Endothelial cell of umbilical vein (primary cell): ENCODE measurements at regions not wholly inside any gene's neighbourhood (a gene's known extent, or its start where the extent isn't known, plus 50 kb on each side); places are given as distances from the start of the nearest gene placed in this dataset.

Experiments used
- BruUV-seq: library from RNA; stranded (reverse); fragments of 400-500 nt; replicated peaks from 2 replicates; lab custom pipeline; 2021; lab: Mats Ljungman, UMichigan
- CTCF ChIA-PET: fragments of 300-600, 350-600 bp; sonication (Branson Sonifier 250); formaldehyde crosslinking; loops from one replicate; lab custom pipeline; 2021; ENCODE audit warnings: antibody characterized with exemption, inconsistent platforms; lab: Charles Lee
- POLR2A ChIA-PET: fragments of 300-600, 350-600 bp; sonication (Branson Sonifier 250); formaldehyde crosslinking; loops from one replicate; lab custom pipeline; 2021; ENCODE audit warnings: antibody characterized with exemption, inconsistent platforms; lab: Charles Lee
- DNase-seq: peaks from one replicate; pipeline ENCODE4 v3.0.0-alpha.2; 2011; ENCODE audit warnings: low read depth, low spot score
- FAIRE-seq: peaks from 2 replicates; lab custom pipeline; 2011; peaks lifted over from hg19 to GRCh38; lab: Jason Lieb, UNC
- H2AFZ ChIP-seq: 2 replicates; pipeline ENCODE4 v1.6.0; 2012; ENCODE audit warnings: low read depth, low read length, control low read depth, inconsistent platforms
- H3K27ac ChIP-seq: 2 replicates; pipeline ENCODE4 v1.5.1; 2011; ENCODE audit warnings: low read depth, mild to moderate bottlenecking, control low read depth, low read length, moderate library complexity; ENCODE audit not compliant: insufficient read depth
- H3K27me3 ChIP-seq, 2 experiments: 2 replicates each; pipeline versions ENCODE4 v1.6.0 to v1.6.1; 2011; ENCODE audit warnings: low read length in 2 of 2, mixed read lengths in 1 of 2; ENCODE audit not compliant: control insufficient read depth in 2 of 2, insufficient read depth in 2 of 2
- H3K36me3 ChIP-seq, 2 experiments: 2 replicates in 1 of 2; 3 replicates in 1 of 2; pipeline ENCODE4 v1.5.1; 2011; ENCODE audit warnings: low read length in 2 of 2, mild to moderate bottlenecking in 1 of 2, moderate library complexity in 1 of 2; ENCODE audit not compliant: control insufficient read depth in 2 of 2, insufficient read depth in 2 of 2; ENCODE audit errors: extremely low read depth in 1 of 2
- H3K4me1 ChIP-seq: 3 replicates; pipeline ENCODE4 v1.5.1; 2011; ENCODE audit warnings: mild to moderate bottlenecking, low read length; ENCODE audit not compliant: control insufficient read depth, insufficient read depth; ENCODE audit errors: extremely low read depth
- H3K4me2 ChIP-seq: 2 replicates; pipeline ENCODE4 v1.6.1; 2011; ENCODE audit warnings: low read length, control low read depth, mixed read lengths; ENCODE audit not compliant: insufficient read depth
- H3K4me3 ChIP-seq, 3 experiments: fragments of 200-600 bp in 1 of 3; sonication (generic), shearing (Covaris generic) in 1 of 3; replicated peaks in 1 of 3; 2 replicates each; pipeline ENCODE4 v1.5.1; 2011 to 2016; ENCODE audit warnings: control low read depth in 3 of 3, low read length in 3 of 3, mild to moderate bottlenecking in 2 of 3, inconsistent platforms in 1 of 3, low read depth in 1 of 3, moderate library complexity in 1 of 3; ENCODE audit not compliant: insufficient read depth in 1 of 3
- H3K79me2 ChIP-seq: 2 replicates; pipeline ENCODE4 v1.6.0; 2012; ENCODE audit warnings: low read length, inconsistent platforms; ENCODE audit not compliant: control insufficient read depth, insufficient read depth
- H3K9ac ChIP-seq: replicated peaks from 2 replicates; pipeline ENCODE3; 2011; ENCODE audit warnings: low read length, control low read depth; ENCODE audit not compliant: insufficient read depth; ENCODE audit errors: extremely low read depth
- H3K9me1 ChIP-seq: replicated peaks from 3 replicates; pipeline ENCODE4 v1.6.0; 2011; ENCODE audit warnings: mild to moderate bottlenecking, low read length; ENCODE audit not compliant: control insufficient read depth, insufficient read depth; ENCODE audit errors: extremely low read depth
- H3K9me3 ChIP-seq: replicated peaks from 2 replicates; pipeline ENCODE4 v1.5.1; 2012; ENCODE audit warnings: low read length, inconsistent platforms; ENCODE audit not compliant: control insufficient read depth, insufficient read depth
- H4K20me1 ChIP-seq: replicated peaks from 2 replicates; pipeline ENCODE3; 2011; ENCODE audit warnings: mild to moderate bottlenecking, low read length; ENCODE audit not compliant: control insufficient read depth, insufficient read depth; ENCODE audit errors: extremely low read depth
- EZH2 ChIP-seq: IDR thresholded peaks from 2 replicates; pipeline ENCODE4 v1.6.1; 2012; ENCODE audit warnings: borderline replicate concordance, low read depth, mild to moderate bottlenecking, moderate library complexity, low read length, inconsistent platforms; ENCODE audit not compliant: severe bottlenecking
- GATA2 ChIP-seq: IDR thresholded peaks from 2 replicates; pipeline ENCODE4 v1.7.0; 2011; ENCODE audit warnings: low read depth, mild to moderate bottlenecking, moderate library complexity, mixed read lengths, low read length; ENCODE audit not compliant: insufficient read length, insufficient read depth
- JUN ChIP-seq: IDR thresholded peaks from 2 replicates; pipeline ENCODE4 v1.6.1; 2011; ENCODE audit warnings: borderline replicate concordance, low read depth; ENCODE audit not compliant: insufficient read length, insufficient read depth
- MYC ChIP-seq: IDR thresholded peaks from one replicate; pipeline ENCODE4 v1.6.1; 2011; ENCODE audit warnings: mild to moderate bottlenecking, low read depth, low read length
- POLR2A ChIP-seq: IDR thresholded peaks from 2 replicates; pipeline ENCODE4 v1.6.1; 2012; ENCODE audit warnings: low read depth, mild to moderate bottlenecking, control low read depth, low read length
- POLR2AphosphoS5 ChIP-seq: IDR thresholded peaks from 2 replicates; pipeline ENCODE4 v1.6.1; 2012; ENCODE audit warnings: low read depth, mild to moderate bottlenecking, control low read depth, low read length, moderate library complexity; ENCODE audit not compliant: insufficient read depth
- dilution Hi-C: fragments of 300-500 bp; cut with MboI; formaldehyde crosslinking; loops from one replicate; pipeline ENCODE4 v1.15.0; 2019; ENCODE audit warnings: low sequenced_read_pairs; ENCODE audit not compliant: extremely low pct_ligation_motif_present
- intact Hi-C: fragments of 100-400 bp; cut with micrococcal nuclease; formaldehyde crosslinking; loops from one replicate; pipeline ENCODE4 v1.10.0; 2022
- TF ChIP-seq, protein P1 (sequence below), 2 donors: IDR thresholded peaks; 1 replicate in 1 of 2; 2 replicates in 1 of 2; pipeline ENCODE4 v1.5.1; 2011; ENCODE audit warnings: low read length in 2 of 2, mild to moderate bottlenecking in 2 of 2, moderate library complexity in 2 of 2, control low read depth in 1 of 2, inconsistent platforms in 1 of 2, low read depth in 1 of 2; ENCODE audit not compliant: insufficient read depth in 1 of 2; ENCODE audit errors: extremely low read depth in 1 of 2

DNA sequence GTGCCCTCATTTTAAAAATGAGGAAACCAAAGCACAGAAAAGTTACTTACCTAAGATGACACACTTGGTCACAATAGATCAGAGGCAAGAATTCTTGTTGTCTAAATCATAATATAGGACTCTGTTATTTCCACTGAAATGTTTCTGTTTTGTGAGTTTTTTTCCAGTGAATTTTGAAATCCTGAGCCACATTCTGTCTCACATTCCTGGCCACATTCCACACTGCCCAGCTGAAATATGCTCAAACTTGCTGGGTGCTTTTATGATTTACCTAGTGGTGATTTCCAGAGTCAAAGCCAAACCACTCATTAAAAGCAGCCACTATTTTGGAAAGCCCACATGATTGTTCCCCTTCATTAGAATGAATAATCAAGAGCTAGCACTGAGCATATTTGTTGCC, 82.3 kb upstream of the NPHP3 start:
- Histone ChIP-seq H3K27me3 (no peaks in the 10 kb centered on the region), H3K79me2 (no peaks in the 10 kb centered on the region), H3K4me3 (no peak overlapping the region), H3K9me1 (no peaks in the 10 kb centered on the region), H3K9ac (no peak overlapping the region), H3K9me3 (no peaks in the 10 kb centered on the region), H3K36me3 (no peaks in the 10 kb centered on the region), H3K27ac (no peak overlapping the region), H3K4me2 (no peak overlapping the region), H4K20me1 (no peaks in the 10 kb centered on the region), H3K4me1 (no peaks in the 10 kb centered on the region), H2AFZ (no peak overlapping the region)
- intact Hi-C loops (no loop called here), dilution Hi-C loops (no loop called here)
- POLR2A ChIA-PET = interaction anchor here (0.6 kb wide), 1 partner anchor 105 kb away, joined by 4 read pairs; no protein-coding TSS in a partner anchor
- BruUV-seq = no TSS peak
- FAIRE-seq = no peak
- CTCF ChIA-PET = no interaction called here
- DNase-seq = no peak
- no peak for TF ChIP-seq POLR2A
- no peak for TF ChIP-seq EZH2
- TF ChIP-seq, protein P1, sequence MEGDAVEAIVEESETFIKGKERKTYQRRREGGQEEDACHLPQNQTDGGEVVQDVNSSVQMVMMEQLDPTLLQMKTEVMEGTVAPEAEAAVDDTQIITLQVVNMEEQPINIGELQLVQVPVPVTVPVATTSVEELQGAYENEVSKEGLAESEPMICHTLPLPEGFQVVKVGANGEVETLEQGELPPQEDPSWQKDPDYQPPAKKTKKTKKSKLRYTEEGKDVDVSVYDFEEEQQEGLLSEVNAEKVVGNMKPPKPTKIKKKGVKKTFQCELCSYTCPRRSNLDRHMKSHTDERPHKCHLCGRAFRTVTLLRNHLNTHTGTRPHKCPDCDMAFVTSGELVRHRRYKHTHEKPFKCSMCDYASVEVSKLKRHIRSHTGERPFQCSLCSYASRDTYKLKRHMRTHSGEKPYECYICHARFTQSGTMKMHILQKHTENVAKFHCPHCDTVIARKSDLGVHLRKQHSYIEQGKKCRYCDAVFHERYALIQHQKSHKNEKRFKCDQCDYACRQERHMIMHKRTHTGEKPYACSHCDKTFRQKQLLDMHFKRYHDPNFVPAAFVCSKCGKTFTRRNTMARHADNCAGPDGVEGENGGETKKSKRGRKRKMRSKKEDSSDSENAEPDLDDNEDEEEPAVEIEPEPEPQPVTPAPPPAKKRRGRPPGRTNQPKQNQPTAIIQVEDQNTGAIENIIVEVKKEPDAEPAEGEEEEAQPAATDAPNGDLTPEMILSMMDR (IDR thresholded peaks at IDR 0.05; ENCODE audit: extremely low read depth in 1 of 2, insufficient read depth in 1 of 2, low read depth in 1 of 2, low read length in 2 of 2) = no peak
- no peak for TF ChIP-seq MYC
- no peak for TF ChIP-seq JUN
- no peak for TF ChIP-seq GATA2

DNA sequence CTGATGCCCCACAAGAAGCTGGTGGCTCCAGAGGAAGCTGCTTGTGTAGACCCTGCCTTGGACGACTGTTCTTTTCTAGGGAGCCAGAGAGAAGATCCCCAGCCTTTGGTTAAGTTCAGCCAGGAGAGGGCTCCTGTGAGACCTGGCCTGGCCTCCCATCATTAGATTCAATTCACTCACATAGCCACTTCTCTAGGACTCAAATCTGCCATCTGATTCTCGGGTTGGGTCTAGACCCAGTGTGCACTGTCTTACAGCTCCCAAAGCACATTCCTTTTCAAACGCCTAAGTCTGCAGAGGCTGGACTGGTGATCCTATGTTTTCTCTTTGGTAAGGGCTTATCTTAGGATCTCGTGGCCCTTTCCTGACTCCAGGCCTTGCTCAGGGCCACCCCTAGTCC, 81.7 kb upstream of the NPHP3 start:
- H3K79me2 ChIP-seq = no peaks in the 10 kb centered on the region
- H3K9ac ChIP-seq = no peak overlapping the region
- H3K4me3 ChIP-seq = no peak overlapping the region
- ChIA-PET POLR2A (no interaction called here), CTCF (no interaction called here)
- FAIRE-seq (no peak), DNase-seq (no peak)
- H3K27ac ChIP-seq = no peak overlapping the region
- no peaks in the 10 kb centered on the region for H3K4me1 ChIP-seq
- H3K4me2 ChIP-seq = no peak overlapping the region
- no peaks in the 10 kb centered on the region for H3K36me3 ChIP-seq
- H2AFZ ChIP-seq = no peak overlapping the region
- H3K9me1 ChIP-seq = no peaks in the 10 kb centered on the region
- no peaks in the 10 kb centered on the region for H3K27me3 ChIP-seq
- BruUV-seq = no TSS peak
- dilution Hi-C loops = no loop called here
- no peaks in the 10 kb centered on the region for H4K20me1 ChIP-seq
- no peaks in the 10 kb centered on the region for H3K9me3 ChIP-seq
- TF ChIP-seq JUN (no peak), POLR2AphosphoS5 (no peak), POLR2A (no peak)
- intact Hi-C loops = no loop called here
